MCF 10A (cell line): ENCODE measurements at regions not wholly inside any gene's neighbourhood (a gene's known extent, or its start where the extent isn't known, plus 50 kb on each side); places are given as distances from the start of the nearest gene placed in this dataset.

Source experiments
- BruUV-seq: library from RNA; stranded (reverse); fragments of 400-500 nt; replicated peaks from 2 replicates; lab custom pipeline; 2021; lab: Mats Ljungman, UMichigan
- CTCF ChIA-PET: fragments of 300-600 bp; sonication (Branson Sonifier 250); formaldehyde crosslinking; extraction: SDS; loops from one replicate; lab custom pipeline; 2021; ENCODE audit warnings: antibody characterized with exemption, inconsistent platforms; lab: Yijun Ruan, JAX
- POLR2A ChIA-PET: fragments of 300-600, 350-650 bp; sonication (Branson Sonifier 250); formaldehyde crosslinking; extraction: SDS; loops from one replicate; lab custom pipeline; 2020; ENCODE audit warnings: antibody characterized with exemption, inconsistent platforms; lab: Yijun Ruan, JAX
- DNase-seq: peaks from one replicate; pipeline ENCODE4 v3.0.0-alpha.2; 2018; ENCODE audit not compliant: unreplicated experiment
- H3K27ac Mint-ChIP-seq: one replicate; pipeline ENCODE4 v1.8.0; 2022; ENCODE audit warnings: mild to moderate bottlenecking, low read depth, mixed read lengths; ENCODE audit not compliant: unreplicated experiment
- H3K27me3 Mint-ChIP-seq: one replicate; pipeline ENCODE4 v1.8.0; 2022; ENCODE audit warnings: mixed read lengths; ENCODE audit not compliant: insufficient read depth, unreplicated experiment
- H3K36me3 Mint-ChIP-seq: one replicate; pipeline ENCODE4 v1.8.0; 2022; ENCODE audit warnings: mild to moderate bottlenecking, moderate library complexity, mixed read lengths; ENCODE audit not compliant: insufficient read depth, unreplicated experiment
- H3K4me1 Mint-ChIP-seq: one replicate; pipeline ENCODE4 v1.8.0; 2022; ENCODE audit warnings: mixed read lengths; ENCODE audit not compliant: insufficient read depth, unreplicated experiment
- H3K4me3 Mint-ChIP-seq: one replicate; pipeline ENCODE4 v1.8.0; 2022; ENCODE audit warnings: mild to moderate bottlenecking, moderate library complexity, mixed read lengths; ENCODE audit not compliant: unreplicated experiment
- H3K9me3 Mint-ChIP-seq: one replicate; pipeline ENCODE4 v1.8.0; 2022; ENCODE audit warnings: mixed read lengths; ENCODE audit not compliant: unreplicated experiment
- CTCF ChIP-seq: fragments of 200-600 bp; IDR thresholded peaks from one replicate; pipeline ENCODE4 v1.8.0; 2022; ENCODE audit warnings: antibody characterized with exemption, mild to moderate bottlenecking; ENCODE audit not compliant: unreplicated experiment
- intact Hi-C: fragments of 100-400 bp; cut with micrococcal nuclease; formaldehyde crosslinking; loops from 2 replicates; pipeline ENCODE4 v1.14.1; 2022

GRCh38 chr3:156010829-156011228 is 109.5 kb upstream of the KCNAB1 start:
- CTCF ChIA-PET = interaction anchor here (0.6 to 4.8 kb wide), 47 partner anchors 9 to 1688 kb away, joined by 3 to 45 read pairs (median 4); partner anchors contain the start of gene C3orf33
- intact Hi-C loops = loop anchor here (5.0 kb wide), 1 partner anchor 141 kb away; no protein-coding TSS in a partner anchor
- no TSS peak for BruUV-seq
- Mint-ChIP-seq H3K4me1 (no peaks in the 10 kb centered on the region), H3K9me3 (no peaks in the 10 kb centered on the region), H3K36me3 (no peaks in the 10 kb centered on the region), H3K4me3 (no peak overlapping the region), H3K27ac (no peak overlapping the region), H3K27me3 (peaks cover 11% of the 10 kb centered on the region)
- peak; percentile 53 for DNase-seq
- POLR2A ChIA-PET = interaction anchor here (0.6 to 1.2 kb wide), 4 partner anchors 53 to 662 kb away, joined by 3 to 4 read pairs (median 3); no protein-coding TSS in a partner anchor
- TF ChIP-seq CTCF = peak; percentile 45

GRCh38 chr3:156014489-156014888 is 105.9 kb upstream of the KCNAB1 start:
- no peak overlapping the region for H3K27ac Mint-ChIP-seq
- no peak overlapping the region for H3K4me3 Mint-ChIP-seq
- no peaks in the 10 kb centered on the region for H3K4me1 Mint-ChIP-seq
- BruUV-seq = no TSS peak
- intact Hi-C loops = loop anchor here (5.0 kb wide), 1 partner anchor 138 kb away; no protein-coding TSS in a partner anchor
- no peak for TF ChIP-seq CTCF
- POLR2A ChIA-PET = no interaction called here
- DNase-seq = no peak
- H3K9me3 Mint-ChIP-seq = no peaks in the 10 kb centered on the region
- peaks cover 11% of the 10 kb centered on the region for H3K27me3 Mint-ChIP-seq
- no peaks in the 10 kb centered on the region for H3K36me3 Mint-ChIP-seq
- CTCF ChIA-PET = interaction anchor here (0.7 kb wide), 1 partner anchor 495 kb away, joined by 3 read pairs; no protein-coding TSS in a partner anchor

- H3K4me1 Mint-ChIP-seq = no peaks in the 10 kb centered on the region
- no peaks in the 10 kb centered on the region for H3K36me3 Mint-ChIP-seq
- no peak overlapping the region for H3K4me3 Mint-ChIP-seq
- POLR2A ChIA-PET = no interaction called here
- no peak for DNase-seq
- BruUV-seq = no TSS peak
- H3K27ac Mint-ChIP-seq = no peak overlapping the region
- intact Hi-C loops = no loop called here
- CTCF ChIA-PET = interaction anchor here (0.6 to 1.6 kb wide), 5 partner anchors 10 to 1066 kb away, joined by 3 to 11 read pairs (median 4); no protein-coding TSS in a partner anchor
- TF ChIP-seq CTCF = no peak
- H3K27me3 Mint-ChIP-seq = peaks cover 9% of the 10 kb centered on the region
- no peaks in the 10 kb centered on the region for H3K9me3 Mint-ChIP-seq
These were observed 103.5 kb upstream of the KCNAB1 start for GRCh38 chr3:156016902-156017301.

- no peak overlapping the region for H3K4me3 Mint-ChIP-seq
- BruUV-seq = no TSS peak
- no peak for TF ChIP-seq CTCF
- CTCF ChIA-PET = interaction anchor here (0.6 to 1.6 kb wide), 3 partner anchors 21 to 1065 kb away, joined by 3 to 7 read pairs (median 4); no protein-coding TSS in a partner anchor
- intact Hi-C loops = no loop called here
- peaks cover 3% of the 10 kb centered on the region for H3K27me3 Mint-ChIP-seq
- DNase-seq = no peak
- no peak overlapping the region for H3K27ac Mint-ChIP-seq
- no peaks in the 10 kb centered on the region for H3K36me3 Mint-ChIP-seq
- no peaks in the 10 kb centered on the region for H3K9me3 Mint-ChIP-seq
- POLR2A ChIA-PET = interaction anchor here (0.6 kb wide), 1 partner anchor 472 kb away, joined by 4 read pairs; no protein-coding TSS in a partner anchor
- H3K4me1 Mint-ChIP-seq = no peaks in the 10 kb centered on the region
These were observed 102.9 kb upstream of the KCNAB1 start for GRCh38 chr3:156017352-156018030.
